ENCODE measurements at regions not wholly inside any gene's neighbourhood (a gene's known extent, or its start where the extent isn't known, plus 50 kb on each side); places are given as distances from the start of the nearest gene placed in this dataset.
"Not testable (repeated sequence)": the region's sequence is repeated elsewhere in the genome, so short reads cannot be mapped to it uniquely, and the experiment has no call there.

GRCh38 chr20:19839053-19839452, 81.0 kb downstream of the RIN2 start:
- Mint-ChIP-seq H3K9me3 (no peaks in the 10 kb centered on the region), H3K27ac (no peak overlapping the region), H3K27me3 (ENCODE audit: low read depth) (peaks cover 18% of the 10 kb centered on the region), H3K4me3 (no peak overlapping the region), H3K36me3 (ENCODE audit: insufficient read depth in 2 of 2) (no peaks in the 10 kb centered on the region), H3K4me1 (ENCODE audit: low read depth) (no peaks in the 10 kb centered on the region)
- ATAC-seq (replicated peaks in 1 of 2) (no peak), DNase-seq (no peak)

- no peaks in the 10 kb centered on the region for H3K4me1 Mint-ChIP-seq (ENCODE audit: low read depth)
- peaks cover 0 to under 1% of the 10 kb centered on the region in 2 donors for H3K9me3 Mint-ChIP-seq
- DNase-seq (no peak), ATAC-seq (replicated peaks in 1 of 2) (no peak)
- no peak overlapping the region for H3K4me3 Mint-ChIP-seq
- H3K36me3 Mint-ChIP-seq (ENCODE audit: insufficient read depth in 2 of 2) = peaks cover 0 to under 1% of the 10 kb centered on the region in 2 donors
- no peak overlapping the region for H3K27ac Mint-ChIP-seq
- peaks cover 16% of the 10 kb centered on the region for H3K27me3 Mint-ChIP-seq (ENCODE audit: low read depth)
Measured at GRCh38 chr20:19840111-19840710, 82.2 kb downstream of the RIN2 start.

GRCh38 chr20:19841740-19842139, 83.7 kb downstream of the RIN2 start:
- H3K27me3 Mint-ChIP-seq (ENCODE audit: low read depth) = peaks cover 20% of the 10 kb centered on the region
- no peak overlapping the region for H3K27ac Mint-ChIP-seq
- H3K9me3 Mint-ChIP-seq = peaks cover 0 to 1% of the 10 kb centered on the region in 2 donors
- no peak for DNase-seq
- ATAC-seq (replicated peaks in 1 of 2) = no peak
- H3K4me3 Mint-ChIP-seq = no peak overlapping the region
- H3K36me3 Mint-ChIP-seq (ENCODE audit: insufficient read depth in 2 of 2) = peaks cover 0 to 2% of the 10 kb centered on the region in 2 donors
- no peaks in the 10 kb centered on the region for H3K4me1 Mint-ChIP-seq (ENCODE audit: low read depth)

GRCh38 chr20:19844850-19845249, 86.8 kb downstream of the RIN2 start:
- not testable (repeated sequence) for DNase-seq; H3K4me3 Mint-ChIP-seq; H3K9me3 Mint-ChIP-seq; H3K36me3 Mint-ChIP-seq (ENCODE audit: insufficient read depth in 2 of 2); H3K4me1 Mint-ChIP-seq (ENCODE audit: low read depth); H3K27ac Mint-ChIP-seq; ATAC-seq (replicated peaks in 1 of 2)
- H3K27me3 Mint-ChIP-seq (ENCODE audit: low read depth) = peaks cover 15% of the 10 kb centered on the region

- Mint-ChIP-seq H3K27ac (no peak overlapping the region), H3K27me3 (ENCODE audit: low read depth) (peaks cover 14% of the 10 kb centered on the region), H3K9me3 (peaks cover 0 to 1% of the 10 kb centered on the region in 2 donors), H3K36me3 (ENCODE audit: insufficient read depth in 2 of 2) (peaks cover 0 to 2% of the 10 kb centered on the region in 2 donors), H3K4me1 (ENCODE audit: low read depth) (no peaks in the 10 kb centered on the region), H3K4me3 (no peak overlapping the region)
- ATAC-seq (replicated peaks in 1 of 2) (no peak), DNase-seq (no peak)
Measured at GRCh38 chr20:19847383-19847782, 89.3 kb downstream of the RIN2 start.

- ATAC-seq (replicated peaks in 1 of 2) = no peak
- Mint-ChIP-seq H3K9me3 (peaks cover 1 to 2% of the 10 kb centered on the region in 2 donors), H3K27ac (no peak overlapping the region), H3K27me3 (ENCODE audit: low read depth) (peaks cover 8% of the 10 kb centered on the region), H3K4me1 (ENCODE audit: low read depth) (no peaks in the 10 kb centered on the region), H3K36me3 (ENCODE audit: insufficient read depth in 2 of 2) (peaks cover 0 to 2% of the 10 kb centered on the region in 2 donors), H3K4me3 (no peak overlapping the region)
- DNase-seq = no peak
Measured at GRCh38 chr20:19849341-19850197, 91.5 kb downstream of the RIN2 start.

GRCh38 chr20:19850198-19850533, 92.1 kb downstream of the RIN2 start:
- Mint-ChIP-seq H3K4me1 (ENCODE audit: low read depth) (no peaks in the 10 kb centered on the region), H3K4me3 (no peak overlapping the region), H3K27me3 (ENCODE audit: low read depth) (peaks cover 8% of the 10 kb centered on the region), H3K27ac (no peak overlapping the region), H3K36me3 (ENCODE audit: insufficient read depth in 2 of 2) (peaks cover 0 to 2% of the 10 kb centered on the region in 2 donors), H3K9me3 (peaks cover 1 to 2% of the 10 kb centered on the region in 2 donors)
- ATAC-seq (replicated peaks in 1 of 2) (no peak), DNase-seq (no peak)

- Mint-ChIP-seq H3K27me3 (ENCODE audit: low read depth) (no peaks in the 10 kb centered on the region), H3K9me3 (peaks cover 0 to 2% of the 10 kb centered on the region in 2 donors), H3K27ac (no peak overlapping the region), H3K4me3 (no peak overlapping the region), H3K4me1 (ENCODE audit: low read depth) (no peaks in the 10 kb centered on the region), H3K36me3 (ENCODE audit: insufficient read depth in 2 of 2) (no peaks in the 10 kb centered on the region)
- ATAC-seq (replicated peaks in 1 of 2) (no peak), DNase-seq (no peak)
Measured at GRCh38 chr20:19851861-19852260, 93.8 kb downstream of the RIN2 start.

GRCh38 chr20:19855416-19855815, 97.4 kb downstream of the RIN2 start:
- Mint-ChIP-seq H3K36me3 (ENCODE audit: insufficient read depth in 2 of 2) (no peaks in the 10 kb centered on the region), H3K9me3 (peaks cover 2% of the 10 kb centered on the region in 2 donors), H3K27me3 (ENCODE audit: low read depth) (no peaks in the 10 kb centered on the region), H3K4me3 (no peak overlapping the region), H3K4me1 (ENCODE audit: low read depth) (no peaks in the 10 kb centered on the region), H3K27ac (no peak overlapping the region)
- DNase-seq (no peak), ATAC-seq (replicated peaks in 1 of 2) (no peak)

- H3K36me3 Mint-ChIP-seq (ENCODE audit: insufficient read depth in 2 of 2) = no peaks in the 10 kb centered on the region
- H3K27me3 Mint-ChIP-seq (ENCODE audit: low read depth) = peaks cover 14% of the 10 kb centered on the region
- peaks cover 9 to 12% of the 10 kb centered on the region in 2 donors for H3K9me3 Mint-ChIP-seq
- DNase-seq (no peak), ATAC-seq (replicated peaks in 1 of 2) (no peak)
- no peak overlapping the region for H3K4me3 Mint-ChIP-seq
- no peaks in the 10 kb centered on the region for H3K4me1 Mint-ChIP-seq (ENCODE audit: low read depth)
- no peak overlapping the region for H3K27ac Mint-ChIP-seq
Measured at GRCh38 chr20:19858466-19859371, 100.7 kb downstream of the RIN2 start.

- H3K4me3 Mint-ChIP-seq = no peak overlapping the region
- H3K27me3 Mint-ChIP-seq (ENCODE audit: low read depth) = peaks cover 16% of the 10 kb centered on the region
- no peak for DNase-seq
- no peaks in the 10 kb centered on the region for H3K36me3 Mint-ChIP-seq (ENCODE audit: insufficient read depth in 2 of 2)
- peaks cover 7 to 12% of the 10 kb centered on the region in 2 donors for H3K9me3 Mint-ChIP-seq
- H3K4me1 Mint-ChIP-seq (ENCODE audit: low read depth) = no peaks in the 10 kb centered on the region
- H3K27ac Mint-ChIP-seq = no peak overlapping the region
- no peak for ATAC-seq (replicated peaks in 1 of 2)
Measured at GRCh38 chr20:19859444-19859843, 101.4 kb downstream of the RIN2 start.

- ATAC-seq (replicated peaks in 1 of 2) (peak; percentile 25 to 78), DNase-seq (no peak)
- no peak overlapping the region for H3K4me3 Mint-ChIP-seq
Measured at GRCh38 chr20:19860737-19861136, 102.7 kb downstream of the RIN2 start.

More at GRCh38 chr20:19860737-19861136, 102.7 kb downstream of the RIN2 start:
- no peaks in the 10 kb centered on the region for H3K4me1 Mint-ChIP-seq (ENCODE audit: low read depth)
- peaks cover 16% of the 10 kb centered on the region for H3K27me3 Mint-ChIP-seq (ENCODE audit: low read depth)
- no peak overlapping the region for H3K27ac Mint-ChIP-seq
- peaks cover 6 to 12% of the 10 kb centered on the region in 2 donors for H3K9me3 Mint-ChIP-seq
- H3K36me3 Mint-ChIP-seq (ENCODE audit: insufficient read depth in 2 of 2) = no peaks in the 10 kb centered on the region
